IMR-90 (cell line): ENCODE measurements at regions not wholly inside any gene's neighbourhood (a gene's known extent, or its start where the extent isn't known, plus 50 kb on each side); places are given as distances from the start of the nearest gene placed in this dataset.

Experiments used
- BHLHE40 ChIP-seq: fragments of 150-350 bp; IDR thresholded peaks from 2 replicates; pipeline ENCODE4 v1.6.1; 2016; ENCODE audit warnings: mild to moderate bottlenecking, low read depth, low read length
- CTCF ChIP-seq: conservative IDR thresholded peaks from 2 replicates; pipeline ENCODE4 v1.5.1; 2012; ENCODE audit warnings: mild to moderate bottlenecking, low read depth, low read length, improper control_type of control experiment
- MXI1 ChIP-seq: IDR thresholded peaks from 2 replicates; pipeline ENCODE4 v1.6.1; 2012; ENCODE audit warnings: low read depth, mild to moderate bottlenecking, low read length, moderate library complexity, borderline replicate concordance
- POLR2A ChIP-seq: IDR thresholded peaks from 2 replicates; pipeline ENCODE4 v1.6.1; 2012; ENCODE audit warnings: mild to moderate bottlenecking, low read depth, low read length
- RAD21 ChIP-seq: IDR thresholded peaks from 2 replicates; pipeline ENCODE4 v1.6.1; 2012; ENCODE audit warnings: low read length, improper control_type of control experiment
- RCOR1 ChIP-seq: IDR thresholded peaks from 2 replicates; pipeline ENCODE4 v1.6.1; 2012; ENCODE audit warnings: mild to moderate bottlenecking, low read length, improper control_type of control experiment; ENCODE audit not compliant: insufficient replicate concordance
- RFX5 ChIP-seq: IDR thresholded peaks from 2 replicates; pipeline ENCODE4 v1.8.0; 2012; ENCODE audit warnings: low read depth, mild to moderate bottlenecking, low read length, moderate library complexity
- SMC3 ChIP-seq: fragments of 150-350 bp; IDR thresholded peaks from 2 replicates; pipeline ENCODE4 v1.6.1; 2016; ENCODE audit warnings: low read depth, mild to moderate bottlenecking, antibody characterized with exemption, low read length, moderate library complexity
- USF2 ChIP-seq: fragments of 150-350 bp; IDR thresholded peaks from 2 replicates; pipeline ENCODE4 v1.6.1; 2017; ENCODE audit warnings: mild to moderate bottlenecking, antibody characterized with exemption, low read length, low read depth

- TF ChIP-seq MXI1 (no peak), CTCF (no peak), POLR2A (no peak), SMC3 (no peak), BHLHE40 (no peak), RFX5 (no peak), RCOR1 (no peak), RAD21 (no peak), USF2 (no peak)
Measured at GRCh38 chr1:106899644-106900043, 156.8 kb upstream of the PRMT6 start.
